Esophagus muscularis mucosa (tissue), 4 donors: ENCODE measurements at regions not wholly inside any gene's neighbourhood (a gene's known extent, or its start where the extent isn't known, plus 50 kb on each side); places are given as distances from the start of the nearest gene placed in this dataset.

Experiments
- DNase-seq: peaks from one replicate; pipeline ENCODE4 v3.0.0-alpha.2; 2017; ENCODE audit errors: extremely low spot score
- H3K27ac ChIP-seq, 4 donors: fragments of 200-600 bp; sonication (generic); replicated peaks in 1 of 4; 1 replicate in 3 of 4; 2 replicates in 1 of 4; pipeline ENCODE4 v1.5.1; 2016 to 2019; ENCODE audit warnings: mild to moderate bottlenecking in 1 of 4
- H3K27me3 ChIP-seq, 4 donors: fragments of 200-600 bp; sonication (generic); one replicate each; pipeline versions ENCODE4 v1.5.1 to v1.6.0; 2016 to 2019
- H3K36me3 ChIP-seq, 4 donors: fragments of 200-600 bp; sonication (generic); one replicate each; pipeline ENCODE4 v1.5.1; 2016 to 2019
- H3K4me1 ChIP-seq, 4 donors: fragments of 200-600 bp; sonication (generic); one replicate each; pipeline ENCODE4 v1.5.1; 2016 to 2019
- H3K4me3 ChIP-seq, 4 donors: fragments of 200-600 bp; sonication (generic); 1 replicate in 2 of 4; 2 replicates in 2 of 4; pipeline ENCODE4 v1.5.1; 2016 to 2019; ENCODE audit warnings: mild to moderate bottlenecking in 4 of 4, moderate library complexity in 1 of 4
- H3K9me3 ChIP-seq, 4 donors: fragments of 200-600 bp; sonication (generic); 1 replicate in 3 of 4; 2 replicates in 1 of 4; pipeline ENCODE4 v1.5.1; 2016 to 2019
- CTCF ChIP-seq, 3 experiments: fragments of 200-600 bp in 2 of 3; fragments of 450-650 bp in 1 of 3; sonication (generic) in 2 of 3; IDR thresholded peaks; one replicate each; pipeline ENCODE4 v1.5.1; 2017 to 2019; ENCODE audit warnings: antibody characterized with exemption in 3 of 3, mild to moderate bottlenecking in 2 of 3, moderate library complexity in 1 of 3
- EP300 ChIP-seq: sonication (generic); formaldehyde crosslinking; IDR thresholded peaks from one replicate; pipeline ENCODE4 v1.6.1; 2017; ENCODE audit warnings: antibody characterized with exemption
- POLR2A ChIP-seq: fragments of 450-650 bp; IDR thresholded peaks from one replicate; pipeline ENCODE4 v1.6.1; 2017; ENCODE audit warnings: antibody characterized with exemption, moderate library complexity, mild to moderate bottlenecking, low read depth
- POLR2AphosphoS5 ChIP-seq, 2 donors: sonication (generic); formaldehyde crosslinking; IDR thresholded peaks; one replicate each; pipeline ENCODE4 v1.6.1; 2017; ENCODE audit warnings: antibody characterized with exemption in 2 of 2
- WGBS: methylation state at CpG from one replicate; pipeline ENCODE4 v1.1.5; 2018; 5-methylcytosine and 5-hydroxymethylcytosine counted together
- intact Hi-C: fragments of 100-400 bp; cut with DNase I; formaldehyde crosslinking; loops from one replicate; pipeline ENCODE4 v1.15.1; 2023

GRCh38 chr2:11920993-11921583 is 174.7 kb downstream of the LPIN1 start:
- no peak overlapping the region for H3K4me3 ChIP-seq
- no peaks in the 10 kb centered on the region for H3K9me3 ChIP-seq
- no peak overlapping the region for H3K27ac ChIP-seq
- WGBS = 88% methylated on average over 6 of the region's 6 CpGs
- TF ChIP-seq CTCF (IDR thresholded peaks at IDR 0.05) (no peak), POLR2A (no peak), EP300 (no peak), POLR2AphosphoS5 (IDR thresholded peaks at IDR 0.05) (no peak)
- H3K4me1 ChIP-seq = no peaks in the 10 kb centered on the region
- intact Hi-C loops = no loop called here
- no peaks in the 10 kb centered on the region for H3K36me3 ChIP-seq
- peaks cover 0 to 3% (median 0%) of the 10 kb centered on the region in 4 donors for H3K27me3 ChIP-seq
- DNase-seq = no peak

DNA sequence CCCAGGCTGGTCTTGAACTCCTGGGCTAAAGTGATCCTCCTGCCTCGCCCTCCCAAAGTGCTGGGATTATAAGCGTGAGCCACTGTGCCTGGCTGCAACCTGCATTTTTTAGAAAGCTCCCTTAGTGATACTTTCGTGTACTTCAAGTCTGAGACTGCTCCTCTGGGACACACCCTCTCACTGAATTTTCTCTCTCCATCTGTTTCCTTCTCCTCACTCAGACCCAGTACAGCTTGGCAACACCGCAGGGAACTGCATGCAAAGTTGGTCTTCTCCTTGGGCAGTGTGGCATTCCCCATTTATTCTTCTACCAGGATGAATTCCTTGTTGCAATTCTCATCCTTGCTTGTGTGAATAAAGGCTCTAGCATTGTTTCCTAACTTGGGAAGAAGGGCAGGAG is 175.9 kb downstream of the LPIN1 start:
- 83% methylated on average over 4 of the region's 4 CpGs for WGBS
- intact Hi-C loops = no loop called here
- Histone ChIP-seq H3K27ac (no peak overlapping the region), H3K4me1 (no peaks in the 10 kb centered on the region), H3K36me3 (no peaks in the 10 kb centered on the region), H3K27me3 (peaks cover 0 to 3% (median 0%) of the 10 kb centered on the region in 4 donors), H3K4me3 (no peak overlapping the region), H3K9me3 (no peaks in the 10 kb centered on the region)
- TF ChIP-seq CTCF (IDR thresholded peaks at IDR 0.05) (no peak), POLR2A (no peak), EP300 (no peak), POLR2AphosphoS5 (IDR thresholded peaks at IDR 0.05) (no peak)
- DNase-seq = no peak

- Histone ChIP-seq H3K27me3 (peaks cover 0 to 3% (median 0%) of the 10 kb centered on the region in 4 donors), H3K4me1 (no peaks in the 10 kb centered on the region), H3K4me3 (no peak overlapping the region), H3K27ac (no peak overlapping the region), H3K36me3 (no peaks in the 10 kb centered on the region), H3K9me3 (no peaks in the 10 kb centered on the region)
- no peak for DNase-seq
- 83% methylated on average over 5 of the region's 5 CpGs for WGBS
- no peak for TF ChIP-seq CTCF (IDR thresholded peaks at IDR 0.05)
- no peak for TF ChIP-seq POLR2AphosphoS5 (IDR thresholded peaks at IDR 0.05)
- TF ChIP-seq POLR2A = no peak
- TF ChIP-seq EP300 = no peak
- intact Hi-C loops = no loop called here
Observed at GRCh38 chr2:11923935-11924334, 177.5 kb downstream of the LPIN1 start.

DNA sequence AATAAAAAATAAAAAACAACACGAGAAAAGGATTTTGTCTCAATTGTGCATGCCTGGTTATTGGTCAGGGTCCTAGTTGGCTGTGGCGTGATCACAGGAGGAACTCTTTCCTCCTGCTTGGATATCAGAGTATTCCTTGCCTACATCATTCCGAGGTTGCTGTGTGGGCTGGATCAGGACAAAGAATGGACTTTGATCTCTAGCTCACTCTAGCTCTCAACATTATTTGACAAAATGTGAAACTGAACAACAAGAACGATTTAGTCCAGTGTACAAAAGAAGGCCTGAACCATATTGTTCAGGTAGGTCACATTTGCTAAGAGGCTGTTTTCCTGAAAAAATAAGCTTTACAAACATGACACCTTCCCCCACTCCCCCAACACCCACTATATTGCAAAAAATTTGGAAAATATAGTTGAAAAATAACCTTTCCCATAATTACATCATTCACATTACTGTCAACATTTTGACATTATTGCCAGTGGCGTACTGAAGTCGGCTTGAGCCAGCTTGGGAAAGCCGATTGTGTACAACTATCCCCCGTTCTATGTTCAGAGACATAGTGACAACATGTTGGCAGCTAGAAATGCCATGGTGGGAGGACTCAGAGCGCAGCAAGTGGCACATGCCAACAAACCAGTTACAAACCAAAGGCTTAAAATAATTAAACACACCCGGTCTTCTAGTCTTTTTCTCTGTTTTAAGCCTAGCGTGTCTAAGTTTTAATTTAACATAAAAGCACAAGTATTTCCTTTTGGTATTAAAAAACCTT is 179.0 kb downstream of the LPIN1 start:
- intact Hi-C loops = no loop called here
- H3K4me3 ChIP-seq = no peak overlapping the region
- H3K9me3 ChIP-seq = no peaks in the 10 kb centered on the region
- no peak overlapping the region for H3K27ac ChIP-seq
- DNase-seq = no peak
- no peaks in the 10 kb centered on the region for H3K4me1 ChIP-seq
- peaks cover 0 to 3% (median 0%) of the 10 kb centered on the region in 4 donors for H3K27me3 ChIP-seq
- TF ChIP-seq CTCF (IDR thresholded peaks at IDR 0.05) (no peak), EP300 (no peak)
- 95% methylated on average over 11 of the region's 11 CpGs for WGBS
- H3K36me3 ChIP-seq = no peaks in the 10 kb centered on the region
